DOHH2 (cell line): ENCODE measurements at regions not wholly inside any gene's neighbourhood (a gene's known extent, or its start where the extent isn't known, plus 50 kb on each side); places are given as distances from the start of the nearest gene placed in this dataset.

Experiments
- CTCF ChIP-seq: fragments of 200-600 bp; sonication (generic); IDR thresholded peaks from one replicate; pipeline ENCODE4 v1.5.1; 2014; ENCODE audit warnings: antibody characterized with exemption, mild to moderate bottlenecking, low read depth, low read length; ENCODE audit not compliant: poor library complexity, severe bottlenecking
- EZH2phosphoT487 ChIP-seq: fragments of 200-600 bp; sonication (generic); IDR thresholded peaks from 2 replicates; pipeline ENCODE4 v1.6.1; 2017; ENCODE audit warnings: borderline replicate concordance, mild to moderate bottlenecking, antibody characterized with exemption, low read length, moderate library complexity, mixed read lengths

GRCh38 chrX:20437683-20438082, 171.0 kb upstream of the RPS6KA3 start:
- TF ChIP-seq CTCF: no peak
- TF ChIP-seq EZH2phosphoT487: no peak
